GM04503 (cell line): ENCODE measurements at regions not wholly inside any gene's neighbourhood (a gene's known extent, or its start where the extent isn't known, plus 50 kb on each side); places are given as distances from the start of the nearest gene placed in this dataset.
"Not testable (repeated sequence)": the region's sequence is repeated elsewhere in the genome, so short reads cannot be mapped to it uniquely, and the experiment has no call there.

ENCODE experiments used
- DNase-seq: peaks from one replicate; pipeline ENCODE4 v3.0.0-alpha.2; 2012; ENCODE audit warnings: low read depth

GRCh38 chr16:48997946-48998345 is 283.7 kb downstream of the CBLN1 start:
- no peak for DNase-seq

- DNase-seq, result no peak
Measured at GRCh38 chr16:48997081-48997615, 284.5 kb downstream of the CBLN1 start.

- peak; percentile 28 for DNase-seq
Measured at GRCh38 chr16:48978501-48978900, 303.1 kb downstream of the CBLN1 start.

GRCh38 chr16:48972236-48972635 is 309.4 kb downstream of the CBLN1 start:
- no peak for DNase-seq

- DNase-seq, result no peak
Measured at GRCh38 chr16:48971571-48972077, 310.0 kb downstream of the CBLN1 start.

GRCh38 chr16:48970216-48970615 is 311.4 kb downstream of the CBLN1 start:
- DNase-seq, result no peak

GRCh38 chr16:48969611-48970010 is 312.0 kb downstream of the CBLN1 start:
- no peak for DNase-seq

GRCh38 chr16:48965386-48965785 is 316.3 kb downstream of the CBLN1 start:
- no peak for DNase-seq

- peak; percentile 92 for DNase-seq
Measured at GRCh38 chr16:48963901-48964615, 317.6 kb downstream of the CBLN1 start.

GRCh38 chr16:48963306-48963705 is 318.3 kb downstream of the CBLN1 start:
- DNase-seq, result peak; percentile 40

GRCh38 chr16:48961546-48961945 is 320.1 kb downstream of the CBLN1 start:
- DNase-seq, result no peak

GRCh38 chr16:48960830-48961229 is 320.8 kb downstream of the CBLN1 start:
- no peak for DNase-seq

- DNase-seq, result no peak
Measured at GRCh38 chr16:48959747-48960146, 321.9 kb downstream of the CBLN1 start.

GRCh38 chr16:48959204-48959603 is 322.4 kb downstream of the CBLN1 start:
- DNase-seq, result no peak

- no peak for DNase-seq
Measured at GRCh38 chr16:48958681-48959080, 323.0 kb downstream of the CBLN1 start.

- DNase-seq, result no peak
Measured at GRCh38 chr16:48956620-48957019, 325.0 kb downstream of the CBLN1 start.

- no peak for DNase-seq
Measured at GRCh38 chr16:48955837-48956236, 325.8 kb downstream of the CBLN1 start.

GRCh38 chr16:48951621-48952125 is 330.0 kb downstream of the CBLN1 start:
- DNase-seq, result not testable (repeated sequence)

- peak; percentile 47 for DNase-seq
Measured at GRCh38 chr16:48950184-48950583, 331.5 kb downstream of the CBLN1 start.

GRCh38 chr16:48949636-48950035 is 332.0 kb downstream of the CBLN1 start:
- peak; percentile 45 for DNase-seq

- no peak for DNase-seq
Measured at GRCh38 chr16:48948911-48949310, 332.7 kb downstream of the CBLN1 start.

- no peak for DNase-seq
Measured at GRCh38 chr16:48947371-48947713, 334.3 kb downstream of the CBLN1 start.

GRCh38 chr16:48946686-48947370 is 334.8 kb downstream of the CBLN1 start:
- no peak for DNase-seq
